ENCODE measurements at regions not wholly inside any gene's neighbourhood (a gene's known extent, or its start where the extent isn't known, plus 50 kb on each side); places are given as distances from the start of the nearest gene placed in this dataset.
"Not testable (repeated sequence)": the region's sequence is repeated elsewhere in the genome, so short reads cannot be mapped to it uniquely, and the experiment has no call there.

DNA sequence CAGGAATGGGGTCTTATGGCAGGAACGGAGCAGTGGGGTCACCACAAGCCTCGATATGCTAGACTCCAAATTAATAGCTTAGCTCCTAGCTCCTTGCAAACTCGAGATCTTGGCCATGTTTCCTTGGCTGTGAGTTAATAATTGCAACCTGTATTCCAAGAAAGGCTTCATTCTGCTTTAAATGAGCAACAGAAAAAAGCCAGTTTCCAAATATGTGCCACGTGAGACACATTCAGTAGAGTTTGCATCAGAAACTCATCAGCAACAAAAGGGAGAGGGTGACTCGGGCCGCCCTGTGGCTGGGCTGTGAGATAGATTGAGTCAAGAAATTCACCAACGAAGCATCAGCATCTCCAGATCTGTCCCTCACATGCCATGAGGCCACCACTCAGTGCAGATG lies 112.0 kb downstream of the NPTX2 start:
- DNase-seq, result no peak

DNA sequence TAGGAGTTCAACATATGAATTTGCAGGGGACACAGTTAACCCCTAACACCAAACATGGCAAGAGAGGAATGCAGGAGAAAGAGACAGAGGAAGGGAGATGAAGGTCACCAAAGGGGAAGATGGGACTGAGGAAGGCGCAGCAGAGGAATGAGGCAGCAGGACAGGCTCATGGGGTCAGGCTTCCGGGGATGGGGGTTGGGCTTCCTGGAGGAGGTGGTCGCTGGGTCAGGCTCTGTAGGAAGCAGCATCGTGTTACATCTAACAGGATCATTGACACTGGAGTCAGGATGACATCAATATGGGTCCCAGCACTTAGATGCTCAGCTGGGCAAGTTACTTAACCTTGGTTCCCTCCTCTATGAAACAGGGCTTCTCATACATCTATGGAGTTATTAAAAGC lies 113.2 kb downstream of the NPTX2 start:
- DNase-seq, result no peak

DNA sequence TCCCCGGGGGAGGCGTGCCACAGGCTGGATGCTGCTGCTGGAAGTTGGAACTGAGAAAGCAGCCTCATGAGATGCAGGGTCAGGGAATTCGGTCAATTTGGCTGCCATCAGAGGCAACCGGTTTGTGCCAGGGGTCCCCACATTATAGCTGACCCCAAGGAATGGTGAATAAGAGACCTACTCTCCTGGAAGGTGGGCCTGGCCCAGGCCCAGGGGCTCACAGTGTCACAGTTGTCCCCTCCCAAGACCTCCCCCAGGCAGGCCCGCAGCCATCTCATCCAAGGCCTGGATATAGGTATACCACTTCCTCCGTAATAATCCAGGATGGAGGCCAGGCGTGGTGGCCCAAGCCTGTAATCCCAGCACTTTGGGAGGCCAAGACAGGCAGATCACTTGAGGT lies 114.6 kb downstream of the NPTX2 start:
- no peak for DNase-seq

DNA sequence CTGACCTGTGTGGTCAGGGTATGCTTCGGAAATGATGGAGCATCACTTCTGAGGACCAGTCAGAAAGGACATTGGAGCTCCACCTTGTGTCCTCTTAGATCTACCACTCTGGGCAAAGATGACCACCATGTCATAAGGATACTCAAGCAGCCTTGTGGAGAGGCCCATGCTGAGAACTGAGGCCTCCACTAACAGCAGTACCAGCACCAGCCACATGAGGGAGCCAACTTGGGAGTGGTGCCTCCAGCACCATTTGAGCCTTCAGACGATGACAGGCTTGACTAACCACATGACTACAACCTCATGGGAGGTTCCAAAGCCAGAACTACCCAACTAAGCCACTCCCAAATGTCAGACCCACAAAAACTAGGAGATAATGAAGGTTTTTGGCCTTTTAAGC lies 116.0 kb downstream of the NPTX2 start:
- DNase-seq, result no peak

DNA sequence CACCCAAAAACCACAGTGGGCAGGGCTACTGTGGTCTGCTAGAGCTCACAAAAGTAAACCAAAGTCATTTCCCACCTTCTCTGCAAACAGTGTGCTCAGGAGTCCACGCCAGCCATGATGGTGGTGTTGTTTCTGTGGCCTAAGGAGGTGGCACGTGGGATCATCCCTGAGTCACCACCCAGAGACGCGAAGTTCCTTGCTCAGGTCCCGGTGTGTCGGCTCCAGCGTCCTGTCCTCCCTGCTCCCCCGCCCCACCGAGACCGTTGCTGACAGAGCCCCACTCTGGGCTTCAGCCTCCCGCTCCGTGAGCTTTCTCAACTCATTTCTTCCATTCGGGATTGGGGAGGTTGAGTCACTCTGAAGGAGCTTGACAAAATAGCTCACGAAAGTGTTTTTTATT lies 118.7 kb downstream of the NPTX2 start:
- DNase-seq, result no peak

DNA sequence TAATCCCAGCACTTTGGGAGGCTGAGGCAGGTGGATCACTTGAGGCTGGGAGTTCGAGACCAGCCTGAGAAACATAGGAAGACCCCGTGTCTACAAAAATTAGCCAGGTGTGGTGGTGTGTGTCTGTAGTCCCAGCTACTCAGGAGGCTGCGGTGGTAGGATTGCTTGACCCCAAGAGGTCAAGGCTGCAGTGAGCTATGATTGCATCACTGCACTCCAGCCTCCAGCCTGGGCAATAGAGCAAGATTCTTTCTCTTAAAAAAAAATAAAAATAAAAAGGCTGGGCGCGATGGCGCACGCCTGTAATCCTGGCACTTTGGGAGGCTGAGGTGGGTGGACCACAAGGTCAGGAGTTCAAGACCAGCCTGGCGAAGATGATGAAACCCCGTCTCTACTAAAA lies 119.4 kb downstream of the NPTX2 start:
- not testable (repeated sequence) for DNase-seq

DNA sequence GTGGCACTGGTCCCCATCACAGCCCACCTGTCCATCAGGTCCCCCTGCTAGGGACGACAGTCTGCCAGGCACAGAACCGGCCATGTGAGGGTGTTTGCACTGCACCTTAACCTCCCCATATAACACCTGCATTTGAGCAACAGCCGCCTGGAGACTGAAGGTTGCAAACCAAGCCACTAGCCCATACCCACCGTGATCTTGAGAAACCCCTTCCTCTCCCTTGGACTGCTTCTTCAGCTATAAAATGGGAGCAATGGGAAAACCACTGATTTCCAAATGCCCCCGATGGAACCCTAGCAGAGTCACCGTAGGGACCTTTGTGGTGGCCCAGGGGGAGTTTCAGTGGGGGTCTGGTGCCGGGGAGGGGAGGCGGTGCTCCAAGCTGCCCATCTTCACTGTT lies 120.1 kb downstream of the NPTX2 start:
- no peak for DNase-seq

DNA sequence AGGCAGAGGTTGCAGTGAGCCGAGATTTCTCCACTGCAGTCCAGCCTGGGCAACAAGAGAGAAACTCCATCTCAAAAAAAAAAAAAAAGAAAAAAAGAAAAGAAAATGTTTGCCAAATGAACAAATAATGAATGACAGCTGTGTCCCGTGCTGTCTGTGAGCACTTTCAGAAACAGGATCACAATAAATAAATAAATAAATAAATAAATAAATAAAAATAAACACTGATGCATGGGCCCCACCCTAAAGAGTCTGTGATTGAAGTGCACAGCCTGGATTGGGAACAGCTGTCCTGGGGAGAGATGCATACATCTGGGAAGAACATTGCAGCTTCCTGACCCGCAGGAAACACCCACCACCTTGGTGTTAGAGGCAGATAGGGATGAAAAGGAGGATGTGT lies 123.6 kb downstream of the NPTX2 start:
- DNase-seq, result no peak

DNA sequence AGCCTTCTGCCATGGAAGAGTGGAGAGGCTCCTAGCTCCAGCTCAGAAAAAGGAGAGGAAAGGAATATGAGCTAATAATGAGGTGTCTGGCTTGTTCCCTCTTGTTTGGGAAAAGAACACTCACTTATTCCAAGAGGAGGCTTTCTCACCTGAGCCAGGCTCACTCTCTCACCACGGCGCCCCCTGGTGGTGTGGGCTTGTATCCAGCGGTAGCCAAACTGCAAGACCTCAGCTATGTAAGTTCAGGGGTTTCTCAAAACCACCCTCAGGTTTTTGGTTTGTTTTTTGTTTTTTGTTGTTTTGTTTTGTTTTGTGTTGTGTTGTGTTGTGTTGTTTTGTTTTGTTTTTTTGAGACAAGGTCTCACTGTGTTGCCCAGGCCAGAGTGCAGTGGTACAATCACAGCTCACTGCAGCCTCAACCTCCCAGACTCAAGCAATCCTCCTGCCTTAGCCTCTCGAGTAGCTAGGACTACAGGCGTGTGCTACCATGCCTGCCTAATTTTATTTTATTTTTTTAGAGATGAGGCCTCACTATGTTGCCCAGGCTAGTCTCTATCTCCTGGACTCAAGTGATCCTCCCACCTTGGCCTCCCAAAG lies 124.0 kb downstream of the TMEM130 start:
- peak; percentile 20 for DNase-seq

DNA sequence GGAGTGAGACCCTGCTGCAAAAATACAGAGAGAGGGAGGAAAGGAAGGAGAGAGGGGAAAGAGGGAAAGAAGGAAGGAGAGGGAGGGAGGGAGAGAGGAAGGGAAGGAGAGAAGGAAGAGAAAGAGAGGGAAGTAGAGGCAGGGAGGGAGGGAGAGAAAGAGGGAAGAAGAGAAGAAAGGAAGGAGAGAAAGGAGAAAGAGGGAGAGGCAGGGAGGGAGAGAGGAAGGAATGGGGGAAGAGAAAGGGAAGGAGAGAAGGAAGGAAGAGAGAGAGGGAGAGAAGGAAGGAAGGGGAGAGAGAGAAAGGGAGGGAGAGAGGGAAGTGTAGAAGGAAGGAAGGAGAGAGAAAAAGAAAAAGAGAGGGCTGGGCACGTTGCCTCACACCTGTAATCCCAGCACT lies 121.7 kb downstream of the TMEM130 start:
- no peak for DNase-seq

DNA sequence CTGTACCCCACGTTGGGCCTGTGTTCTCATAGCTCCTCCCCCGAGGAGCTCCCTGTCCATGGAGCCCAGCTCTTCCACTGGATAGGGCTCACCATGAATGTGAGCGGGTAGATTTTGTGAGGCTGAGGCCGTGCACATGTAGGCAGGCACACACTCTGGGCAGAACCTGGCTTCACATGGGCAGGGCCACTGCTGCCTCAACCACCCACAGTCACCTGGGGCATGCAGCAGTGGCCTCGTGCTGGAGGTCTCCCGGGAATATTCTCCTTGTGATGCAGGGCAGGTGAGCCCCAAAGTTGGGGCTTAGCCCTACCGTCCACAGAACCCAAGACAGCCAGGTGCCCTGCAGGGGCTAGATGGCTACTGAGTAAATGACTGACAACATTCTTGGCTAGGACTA lies 116.6 kb downstream of the TMEM130 start:
- DNase-seq, result no peak

DNA sequence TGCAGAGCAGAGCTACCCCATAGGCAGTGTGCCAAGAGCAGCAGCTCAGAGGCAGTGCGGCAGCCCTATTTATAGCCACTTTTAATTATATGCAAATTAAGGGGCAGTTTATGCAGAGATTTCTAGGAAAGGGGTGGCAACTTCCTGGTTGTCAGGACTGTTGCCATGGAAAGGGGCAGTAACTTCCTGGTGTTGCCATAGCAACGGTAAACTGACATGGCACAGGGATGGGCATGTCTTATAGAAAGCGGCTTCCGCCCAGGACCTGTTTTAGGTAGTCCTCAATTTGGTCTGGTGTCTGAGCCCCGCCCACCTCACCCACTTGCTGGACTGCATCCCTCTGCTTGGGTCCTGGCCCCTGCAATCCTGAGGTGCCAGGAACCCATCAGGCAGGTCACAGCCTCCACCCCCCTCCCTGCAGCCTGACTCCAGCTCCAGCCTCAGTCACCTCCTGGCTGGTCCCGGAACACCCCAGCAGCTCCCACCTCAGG lies 115.8 kb downstream of the TMEM130 start:
- no peak for DNase-seq

DNA sequence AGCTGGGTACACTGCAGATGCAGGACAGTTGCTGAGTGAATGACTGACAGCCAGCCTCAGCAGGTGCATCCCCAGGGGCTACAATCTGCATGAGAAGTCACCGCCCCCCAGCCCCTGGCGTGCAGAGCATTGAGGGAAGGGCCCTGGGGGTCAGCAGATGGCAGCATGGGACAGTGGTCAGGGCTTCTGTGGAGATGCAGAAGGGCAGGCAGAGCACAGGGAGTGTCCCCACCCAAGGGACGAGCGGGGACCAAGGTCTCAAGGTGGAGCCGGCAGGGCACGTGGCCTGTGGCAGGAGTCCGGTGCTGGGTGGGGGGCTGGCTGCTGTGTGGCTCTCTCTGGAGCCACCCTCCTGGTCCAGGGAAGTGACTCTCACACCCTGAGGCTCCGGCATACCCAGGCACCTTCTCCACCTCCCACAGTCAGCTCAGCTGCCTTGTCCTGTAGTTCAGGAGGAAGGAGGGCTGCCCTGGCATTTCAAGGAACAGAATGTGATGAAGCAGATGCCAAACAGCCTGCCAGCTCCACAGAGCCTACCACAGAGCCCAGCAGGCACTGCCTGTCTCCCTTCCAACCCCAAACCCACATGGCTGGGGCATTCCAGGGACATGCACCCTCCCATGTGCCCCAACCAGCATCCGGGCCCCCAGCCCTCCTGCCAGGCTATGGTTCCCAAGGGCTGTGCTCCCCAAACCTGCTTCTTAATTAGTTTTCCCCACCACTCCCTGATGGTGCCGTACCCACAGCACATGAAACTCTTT lies 114.5 kb downstream of the TMEM130 start:
- DNase-seq, result no peak

DNA sequence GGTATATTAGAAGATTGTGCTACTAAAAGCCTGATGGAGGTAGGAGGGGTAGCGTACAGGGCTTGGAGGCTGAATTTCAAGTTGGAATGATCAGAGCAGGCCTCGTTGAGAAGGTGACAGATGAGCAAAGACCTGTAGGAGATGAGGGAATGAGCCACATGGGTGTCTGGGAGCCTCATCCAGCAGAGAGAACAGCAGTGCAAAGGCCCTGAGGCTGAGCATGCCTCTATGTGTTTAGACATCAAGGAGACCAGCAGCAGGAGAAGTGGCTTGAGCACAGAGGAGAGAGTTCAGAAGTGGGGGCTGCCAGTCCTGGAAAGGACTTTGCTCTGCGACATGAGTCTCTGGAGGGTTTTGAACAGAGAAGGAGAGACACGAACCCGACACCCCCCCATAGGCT lies 111.7 kb downstream of the TMEM130 start:
- no peak for DNase-seq

DNA sequence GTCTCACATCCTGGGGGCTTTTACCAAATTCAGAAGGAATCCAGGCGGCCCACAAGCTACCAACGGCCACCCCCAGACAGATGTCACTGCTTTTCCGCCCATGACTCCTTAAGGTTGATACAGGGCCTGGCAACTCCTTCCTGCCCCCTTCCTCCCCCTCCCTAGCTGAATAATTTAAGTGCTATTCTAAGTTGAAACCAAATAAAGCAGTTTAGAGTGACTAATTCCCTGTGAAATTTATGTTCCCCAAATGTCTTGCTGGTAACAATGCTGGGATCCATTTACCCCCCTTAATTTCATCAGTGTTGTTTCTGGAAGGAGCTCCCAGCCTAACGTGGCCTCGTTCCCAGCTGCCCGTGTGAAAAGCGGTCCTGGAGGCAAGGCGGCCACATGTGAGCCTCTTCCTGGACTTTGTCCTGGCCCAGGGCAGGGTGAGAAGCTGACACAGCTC lies 109.6 kb downstream of the TMEM130 start:
- no peak for DNase-seq

DNA sequence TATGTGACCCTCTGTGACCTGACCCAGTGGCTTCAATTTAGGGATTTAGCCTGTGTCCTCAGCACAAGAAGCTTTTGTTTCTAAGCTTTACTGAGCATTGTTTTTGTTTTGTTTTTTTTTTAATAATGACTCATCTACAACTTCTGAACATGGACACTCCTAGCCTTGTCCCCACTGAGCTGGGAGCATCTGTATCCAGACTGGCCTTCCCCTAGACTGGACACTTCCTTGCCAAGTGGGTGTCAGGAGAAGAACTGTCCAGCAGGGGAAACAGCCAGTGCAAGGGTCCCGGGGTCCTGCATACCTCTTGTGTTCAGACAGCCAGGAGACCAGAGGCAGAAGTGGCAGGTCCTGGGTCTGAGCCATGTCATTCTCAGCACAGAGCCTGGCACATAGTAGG lies 108.6 kb downstream of the TMEM130 start:
- no peak for DNase-seq

DNA sequence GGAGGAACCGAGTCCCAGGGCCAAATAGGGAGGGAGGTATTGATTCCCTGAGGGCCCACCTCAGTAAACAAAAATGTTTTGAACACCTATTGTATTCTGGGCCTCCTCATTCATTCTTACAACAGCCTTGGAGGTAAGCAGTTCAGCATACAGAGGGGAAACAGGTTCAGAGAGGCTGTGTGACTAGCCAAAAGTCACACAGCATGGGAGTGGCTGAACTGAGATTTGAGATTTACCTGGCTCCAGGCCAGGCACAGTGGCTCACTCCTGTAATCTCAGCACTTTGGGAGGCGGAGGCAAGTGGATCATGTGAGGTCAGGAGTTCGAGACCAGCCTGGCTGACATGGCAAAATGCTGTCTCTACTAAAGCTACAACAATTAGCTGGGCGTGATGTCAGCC lies 107.2 kb downstream of the TMEM130 start:
- no peak for DNase-seq

DNA sequence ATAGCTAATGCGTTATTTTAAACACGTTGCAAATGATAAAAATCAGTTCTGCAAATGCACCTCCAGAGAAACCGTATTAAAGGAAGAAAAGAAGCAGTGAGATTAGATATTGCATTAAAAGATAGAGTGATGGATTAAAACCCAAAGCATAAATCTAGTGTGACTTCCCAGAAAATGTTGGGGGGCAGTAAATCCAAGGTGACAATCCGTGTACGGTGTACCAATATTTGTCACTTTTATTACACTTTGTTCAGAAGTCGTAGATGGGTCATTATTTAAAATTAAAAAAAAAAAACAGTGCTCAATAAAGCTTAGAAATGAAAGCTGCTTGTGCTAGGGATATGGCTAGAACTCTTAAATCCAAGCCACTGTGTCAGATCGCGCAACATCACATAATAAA lies 106.4 kb downstream of the TMEM130 start:
- DNase-seq, result no peak

DNA sequence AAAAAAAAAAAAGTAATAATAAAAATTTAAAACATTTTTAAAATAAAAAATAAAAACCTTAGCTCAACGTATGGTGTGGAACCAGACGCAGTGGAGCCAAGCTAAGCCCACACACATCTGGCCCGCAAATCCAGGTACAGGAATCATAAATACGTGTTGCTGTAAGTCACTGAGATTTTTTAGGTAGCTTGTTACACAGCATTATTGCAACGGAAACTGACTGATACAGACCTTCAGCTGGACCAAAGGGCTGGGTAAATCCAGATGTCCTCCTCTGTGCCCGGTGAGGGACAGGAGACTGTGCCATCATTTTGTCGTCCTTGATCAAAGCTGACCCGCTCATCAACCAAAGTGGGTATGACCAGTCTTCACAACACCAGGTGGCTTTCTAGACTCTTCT lies 104.9 kb downstream of the TMEM130 start:
- DNase-seq, result no peak

DNA sequence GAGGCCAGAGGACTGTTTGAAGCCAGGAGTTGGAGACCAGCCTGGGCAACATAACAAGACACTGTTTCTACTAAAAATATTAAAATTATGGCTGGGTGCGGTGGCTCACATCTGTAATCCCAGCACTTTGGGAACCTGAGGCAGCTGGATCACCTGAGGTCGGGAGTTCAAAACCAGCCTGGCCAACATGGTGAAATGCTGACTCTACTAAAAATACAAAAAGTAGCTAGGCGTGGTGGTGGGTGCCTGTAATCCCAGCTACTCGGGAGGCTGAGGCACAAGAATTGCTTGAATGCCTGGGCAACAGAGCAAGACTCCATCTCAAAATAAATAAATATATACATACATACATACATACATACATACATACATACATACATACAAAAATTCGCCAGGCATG lies 99.7 kb downstream of the TMEM130 start:
- DNase-seq, result not testable (repeated sequence)

DNA sequence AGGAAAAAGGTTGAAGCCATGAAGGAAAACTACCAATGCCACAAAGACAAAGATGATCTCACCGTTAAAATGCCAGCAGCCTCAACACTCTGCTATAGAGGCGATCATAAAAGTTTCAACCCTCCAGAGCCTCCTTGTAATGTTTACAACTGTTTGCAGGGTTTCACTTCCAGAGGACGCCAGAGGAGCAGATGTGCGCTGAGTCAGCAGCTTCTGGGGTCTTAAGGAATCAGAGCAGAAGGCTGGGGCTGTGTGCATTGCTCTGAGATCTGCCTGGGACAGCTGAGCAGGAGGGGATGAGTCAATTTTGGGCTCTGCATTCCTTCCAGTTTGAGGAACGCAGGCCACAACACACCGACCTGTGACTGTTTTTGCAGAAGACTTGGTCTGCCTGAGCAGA lies 98.3 kb downstream of the TMEM130 start:
- DNase-seq, result no peak

DNA sequence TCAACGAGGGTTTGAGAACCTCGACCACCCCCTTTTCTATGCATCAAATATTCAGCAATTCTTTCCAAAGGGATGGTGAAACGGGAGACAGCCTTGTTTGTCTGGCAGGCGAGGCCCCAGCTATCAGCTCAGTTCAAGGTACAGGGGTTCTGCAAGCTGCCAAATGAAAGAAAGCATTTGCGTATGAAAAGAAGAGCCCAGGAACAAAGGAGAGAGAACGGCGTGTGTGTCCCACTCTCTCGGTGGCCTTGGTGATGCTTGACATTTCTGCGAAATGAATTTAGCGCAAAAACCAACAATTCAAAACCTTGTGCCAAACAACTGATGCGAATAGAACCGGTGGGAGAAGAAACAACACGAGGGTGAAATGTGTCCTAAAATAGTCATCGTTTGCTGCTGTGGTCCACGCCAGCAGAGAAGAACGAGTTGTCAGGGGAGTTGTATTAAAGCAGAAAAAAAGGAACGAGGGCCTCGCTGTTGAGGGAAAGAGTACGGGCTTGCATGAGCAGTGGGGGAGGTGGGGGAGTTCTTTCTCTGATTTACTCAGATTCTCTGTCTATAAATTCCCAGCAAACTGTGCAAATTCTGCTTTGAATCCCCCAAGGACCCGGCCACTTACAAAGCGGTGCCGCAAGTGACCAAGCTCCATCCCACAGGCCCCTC lies 97.7 kb downstream of the TMEM130 start:
- no peak for DNase-seq

DNA sequence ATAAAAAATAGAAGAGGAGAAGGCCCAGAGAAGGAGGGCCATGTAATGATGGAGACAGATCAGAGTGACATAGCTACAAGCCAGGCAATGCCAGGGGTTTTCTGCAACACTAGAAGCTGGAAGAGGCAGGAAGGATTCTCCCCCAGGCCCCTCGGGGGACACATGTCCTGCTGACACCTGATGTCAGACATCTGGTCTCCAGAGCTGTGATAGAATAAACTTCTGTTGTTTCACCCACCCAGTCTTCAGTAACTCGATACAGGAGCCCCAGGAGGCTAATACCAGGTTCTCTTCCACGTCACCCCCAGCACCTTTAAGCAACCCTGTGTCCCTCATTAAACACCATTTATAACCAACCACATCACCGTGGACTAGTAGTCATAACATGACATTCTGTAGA lies 94.9 kb downstream of the TMEM130 start:
- DNase-seq, result no peak

DNA sequence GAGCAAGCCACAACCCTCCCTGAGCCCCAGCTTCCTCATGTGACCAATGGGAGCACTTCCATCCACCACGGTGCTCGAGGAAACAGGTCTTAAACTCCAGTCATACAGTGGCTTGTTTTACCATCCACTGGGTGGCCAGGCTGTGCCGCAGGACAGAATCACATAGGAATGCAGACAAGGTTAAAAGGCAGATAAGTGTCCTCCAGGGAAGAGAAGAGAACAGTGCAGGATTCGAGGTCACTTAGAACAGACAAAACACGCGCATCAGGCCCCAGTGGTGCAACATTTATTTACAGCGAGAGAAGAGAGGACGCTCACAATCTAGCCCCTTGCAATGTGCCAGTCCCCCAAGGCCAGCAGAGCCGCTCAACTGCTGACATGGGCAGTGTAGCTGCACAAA lies 92.8 kb downstream of the TMEM130 start:
- no peak for DNase-seq

Measured in NCI-H1417 treated with DMSO at 0.1 percent for 48 hours (cell line).